Endothelial cell (in vitro differentiated cells): ENCODE measurements at regions not wholly inside any gene's neighbourhood (a gene's known extent, or its start where the extent isn't known, plus 50 kb on each side); places are given as distances from the start of the nearest gene placed in this dataset.

Source experiments
- DNase-seq: peaks from one replicate; pipeline ENCODE4 v3.0.0; 2021; ENCODE audit warnings: low spot score
- H3K27ac Mint-ChIP-seq: one replicate; pipeline ENCODE4 v1.8.0; 2021; ENCODE audit warnings: mixed read lengths, inconsistent platforms; ENCODE audit not compliant: unreplicated experiment
- H3K27me3 Mint-ChIP-seq: one replicate; pipeline ENCODE4 v1.8.0; 2021; ENCODE audit warnings: mild to moderate bottlenecking, moderate library complexity, mixed read lengths, inconsistent platforms; ENCODE audit not compliant: unreplicated experiment
- H3K36me3 Mint-ChIP-seq: one replicate; pipeline ENCODE4 v1.8.0; 2021; ENCODE audit warnings: mild to moderate bottlenecking, low read depth, mixed read lengths, inconsistent platforms; ENCODE audit not compliant: unreplicated experiment
- H3K4me1 Mint-ChIP-seq: one replicate; pipeline ENCODE4 v1.8.0; 2021; ENCODE audit warnings: mild to moderate bottlenecking, mixed read lengths, inconsistent platforms; ENCODE audit not compliant: unreplicated experiment
- H3K4me3 Mint-ChIP-seq: one replicate; pipeline ENCODE4 v1.8.0; 2021; ENCODE audit warnings: mild to moderate bottlenecking, mixed read lengths, inconsistent platforms; ENCODE audit not compliant: unreplicated experiment
- H3K9me3 Mint-ChIP-seq: one replicate; pipeline ENCODE4 v1.8.0; 2021; ENCODE audit warnings: mixed read lengths, inconsistent platforms; ENCODE audit not compliant: unreplicated experiment
- TF ChIP-seq, protein P1 (sequence below): fragments of 200-600 bp; sonication (generic); IDR thresholded peaks from one replicate; pipeline ENCODE4 v1.5.0; 2021; ENCODE audit warnings: antibody characterized with exemption; ENCODE audit not compliant: unreplicated experiment

DNA sequence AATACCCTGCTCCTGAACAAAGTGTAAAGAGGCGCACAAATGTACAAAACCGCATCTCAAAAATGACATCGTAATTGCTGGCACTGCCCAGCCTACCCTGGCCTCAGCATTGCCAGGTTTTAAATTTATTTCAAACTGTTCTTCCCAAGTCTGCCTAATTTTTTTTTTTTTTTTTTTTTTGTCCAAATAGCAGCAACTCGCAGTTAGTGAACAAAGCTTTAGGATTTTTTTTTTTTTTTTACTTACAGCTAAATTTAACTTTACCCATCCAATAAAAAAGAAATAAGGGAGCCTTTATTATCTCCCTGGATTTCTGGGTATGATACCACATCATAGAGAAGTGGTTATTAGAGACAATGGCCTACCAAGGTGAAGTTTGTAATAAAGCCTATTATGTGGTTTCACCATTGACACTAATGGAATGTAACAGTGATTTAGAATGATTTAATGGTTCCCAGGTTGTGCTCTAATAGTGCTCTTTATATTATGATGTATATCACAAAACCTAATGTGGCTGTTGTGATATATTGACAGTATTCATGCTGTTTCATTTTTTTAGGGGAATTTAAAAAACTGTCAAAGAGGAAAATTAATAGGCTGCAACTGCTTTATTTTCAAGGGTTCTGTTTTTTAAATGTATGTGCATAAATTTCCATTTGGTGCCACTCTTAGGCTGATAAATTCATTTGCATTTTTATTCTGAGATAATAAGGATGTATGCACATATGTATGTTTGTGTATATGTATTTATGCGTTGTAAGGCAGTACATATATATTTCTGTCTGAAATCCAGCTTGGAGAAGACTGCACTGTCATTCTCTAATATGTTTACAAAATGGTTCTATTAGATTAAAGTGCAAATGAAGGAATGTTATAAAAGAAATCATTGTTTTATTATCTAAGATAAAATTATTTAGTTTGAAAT is 309.0 kb downstream of the TFEC start:
- Mint-ChIP-seq H3K36me3 (no peaks in the 10 kb centered on the region), H3K27me3 (no peaks in the 10 kb centered on the region), H3K4me1 (peaks cover 10% of the 10 kb centered on the region), H3K9me3 (no peaks in the 10 kb centered on the region), H3K27ac (no peak overlapping the region), H3K4me3 (no peak overlapping the region)
- no peak for DNase-seq
- TF ChIP-seq, protein P1, sequence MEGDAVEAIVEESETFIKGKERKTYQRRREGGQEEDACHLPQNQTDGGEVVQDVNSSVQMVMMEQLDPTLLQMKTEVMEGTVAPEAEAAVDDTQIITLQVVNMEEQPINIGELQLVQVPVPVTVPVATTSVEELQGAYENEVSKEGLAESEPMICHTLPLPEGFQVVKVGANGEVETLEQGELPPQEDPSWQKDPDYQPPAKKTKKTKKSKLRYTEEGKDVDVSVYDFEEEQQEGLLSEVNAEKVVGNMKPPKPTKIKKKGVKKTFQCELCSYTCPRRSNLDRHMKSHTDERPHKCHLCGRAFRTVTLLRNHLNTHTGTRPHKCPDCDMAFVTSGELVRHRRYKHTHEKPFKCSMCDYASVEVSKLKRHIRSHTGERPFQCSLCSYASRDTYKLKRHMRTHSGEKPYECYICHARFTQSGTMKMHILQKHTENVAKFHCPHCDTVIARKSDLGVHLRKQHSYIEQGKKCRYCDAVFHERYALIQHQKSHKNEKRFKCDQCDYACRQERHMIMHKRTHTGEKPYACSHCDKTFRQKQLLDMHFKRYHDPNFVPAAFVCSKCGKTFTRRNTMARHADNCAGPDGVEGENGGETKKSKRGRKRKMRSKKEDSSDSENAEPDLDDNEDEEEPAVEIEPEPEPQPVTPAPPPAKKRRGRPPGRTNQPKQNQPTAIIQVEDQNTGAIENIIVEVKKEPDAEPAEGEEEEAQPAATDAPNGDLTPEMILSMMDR = no peak

DNA sequence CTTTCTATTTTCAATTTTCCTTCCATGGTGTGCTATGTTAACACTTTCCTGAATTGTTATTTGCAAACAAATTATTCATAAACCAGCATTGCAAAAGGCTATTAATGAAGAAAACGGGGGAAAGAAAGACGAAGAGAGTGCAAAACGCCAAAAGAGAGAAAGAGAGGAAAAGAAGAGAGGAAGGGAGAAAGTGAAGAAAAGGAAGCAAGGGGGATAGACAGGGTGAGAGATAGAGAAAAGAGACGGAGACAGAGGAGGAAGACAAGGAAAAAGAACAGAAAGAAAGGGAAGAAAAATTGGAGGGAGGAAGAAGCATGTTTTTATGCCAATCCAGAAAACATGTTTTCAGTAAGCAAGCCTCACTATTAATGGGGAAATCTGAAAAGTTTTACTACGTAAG is 310.6 kb downstream of the TFEC start:
- H3K9me3 Mint-ChIP-seq = no peaks in the 10 kb centered on the region
- H3K36me3 Mint-ChIP-seq = no peaks in the 10 kb centered on the region
- H3K27me3 Mint-ChIP-seq = no peaks in the 10 kb centered on the region
- DNase-seq = no peak
- H3K4me1 Mint-ChIP-seq = peaks cover 10% of the 10 kb centered on the region
- TF ChIP-seq, protein P1 = no peak
- no peak overlapping the region for H3K4me3 Mint-ChIP-seq
- H3K27ac Mint-ChIP-seq = no peak overlapping the region

DNA sequence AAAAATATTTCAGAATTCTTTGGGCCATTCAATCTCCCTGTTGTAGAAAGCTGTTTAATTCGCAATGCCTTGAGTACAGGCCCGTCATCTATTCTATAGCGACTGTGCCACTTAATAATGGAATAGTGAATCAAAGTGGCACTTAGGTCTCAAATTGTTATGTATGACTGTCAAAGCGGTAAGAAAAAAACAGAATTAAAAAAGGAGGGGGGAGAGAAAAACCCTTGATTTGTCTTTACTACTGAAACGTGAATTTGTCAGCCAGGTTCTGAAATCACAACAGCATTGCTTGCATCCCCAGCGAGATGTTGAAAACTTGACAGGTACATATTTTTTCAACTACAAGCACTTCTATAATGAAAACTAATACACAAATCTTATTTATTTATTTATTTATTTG is 320.9 kb downstream of the TFEC start:
- DNase-seq = no peak
- H3K27me3 Mint-ChIP-seq = no peaks in the 10 kb centered on the region
- TF ChIP-seq, protein P1 = no peak
- H3K9me3 Mint-ChIP-seq = no peaks in the 10 kb centered on the region
- H3K4me1 Mint-ChIP-seq = no peaks in the 10 kb centered on the region
- H3K4me3 Mint-ChIP-seq = no peak overlapping the region
- no peaks in the 10 kb centered on the region for H3K36me3 Mint-ChIP-seq
- H3K27ac Mint-ChIP-seq = no peak overlapping the region

DNA sequence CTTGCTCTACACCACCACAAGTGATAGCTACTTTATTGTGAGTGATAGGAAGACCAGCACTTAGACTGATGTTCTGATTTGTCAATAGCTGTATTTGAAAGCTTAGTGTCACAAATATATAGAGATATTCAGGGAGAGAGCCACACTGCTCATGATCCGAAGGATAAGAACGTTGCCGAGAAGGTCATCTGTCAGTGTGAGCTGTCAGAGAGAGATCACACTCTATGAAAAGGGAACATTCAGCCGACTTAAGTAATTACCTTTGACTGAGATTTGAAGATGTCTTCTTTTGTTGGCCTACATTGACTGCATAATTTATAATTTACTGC is 322.6 kb downstream of the TFEC start:
- Mint-ChIP-seq H3K9me3 (no peaks in the 10 kb centered on the region), H3K4me1 (no peaks in the 10 kb centered on the region), H3K4me3 (no peak overlapping the region), H3K27ac (no peak overlapping the region), H3K27me3 (no peaks in the 10 kb centered on the region), H3K36me3 (no peaks in the 10 kb centered on the region)
- TF ChIP-seq, protein P1 = no peak
- DNase-seq = no peak

DNA sequence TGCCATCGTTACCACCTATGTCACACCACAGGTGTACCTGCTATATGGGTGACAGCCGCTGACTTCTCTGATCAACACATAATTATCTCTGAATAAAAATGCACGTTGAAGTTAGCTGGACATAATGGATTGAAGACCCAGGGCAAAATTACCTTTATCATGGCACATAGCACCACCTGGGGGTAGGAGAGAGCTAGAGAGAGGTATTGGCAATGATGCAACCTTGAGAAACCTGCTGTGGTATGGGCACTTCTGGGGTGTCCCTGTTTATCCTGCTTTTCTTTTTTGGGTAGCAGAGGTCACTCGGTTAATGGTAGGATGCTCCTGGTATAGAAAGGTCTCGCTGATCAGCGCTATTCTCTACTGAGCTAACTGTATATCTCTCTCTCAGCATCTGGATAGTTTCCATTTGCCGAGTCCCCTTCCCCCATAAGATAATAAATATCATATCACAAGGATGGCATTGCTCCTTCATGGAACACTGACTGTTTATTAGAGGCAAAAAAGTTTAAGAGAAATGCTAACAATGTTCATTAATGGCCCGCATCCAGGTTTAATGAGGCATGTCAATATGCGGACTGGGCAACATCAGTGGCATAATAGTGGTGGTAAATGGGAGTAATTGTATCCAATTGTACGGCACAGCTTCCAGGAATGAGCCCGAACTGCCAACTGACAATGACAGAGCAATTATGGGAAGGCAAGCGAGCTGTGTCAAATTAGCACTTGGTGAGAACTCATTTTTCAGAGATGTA is 323.1 kb downstream of the TFEC start:
- no peaks in the 10 kb centered on the region for H3K4me1 Mint-ChIP-seq
- TF ChIP-seq, protein P1 = no peak
- H3K27ac Mint-ChIP-seq = no peak overlapping the region
- no peak overlapping the region for H3K4me3 Mint-ChIP-seq
- peak; percentile 23 for DNase-seq
- no peaks in the 10 kb centered on the region for H3K9me3 Mint-ChIP-seq
- no peaks in the 10 kb centered on the region for H3K36me3 Mint-ChIP-seq
- no peaks in the 10 kb centered on the region for H3K27me3 Mint-ChIP-seq
